LNCAP (cell line): ENCODE measurements at regions not wholly inside any gene's neighbourhood (a gene's known extent, or its start where the extent isn't known, plus 50 kb on each side); places are given as distances from the start of the nearest gene placed in this dataset.

Experiments
- TF ChIP-seq, protein P1 (sequence below): fragments of 450-650 bp; IDR thresholded peaks from 2 replicates; pipeline ENCODE4 v1.5.1; 2017; ENCODE audit warnings: mild to moderate bottlenecking

DNA sequence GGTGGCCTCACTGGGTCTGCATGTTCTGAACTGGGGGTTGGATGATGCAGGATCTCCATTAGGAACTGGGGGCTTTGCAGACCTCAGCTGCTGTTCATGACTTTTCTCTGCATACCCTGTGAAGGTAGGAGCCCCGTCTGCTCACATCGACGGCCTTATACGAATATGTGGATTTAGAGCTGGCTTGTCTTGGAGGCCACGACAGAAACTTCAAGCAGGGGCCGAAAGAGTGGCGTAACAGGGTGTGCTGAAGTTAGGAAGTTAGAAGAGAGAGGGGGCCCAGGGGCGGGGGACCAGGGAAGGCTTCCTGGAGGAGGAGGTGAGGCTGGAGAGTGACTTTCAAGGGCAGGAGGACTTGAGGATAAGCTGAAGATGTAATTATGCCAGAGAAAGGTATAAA lies 144.9 kb downstream of the TSN start:
- TF ChIP-seq, protein P1, sequence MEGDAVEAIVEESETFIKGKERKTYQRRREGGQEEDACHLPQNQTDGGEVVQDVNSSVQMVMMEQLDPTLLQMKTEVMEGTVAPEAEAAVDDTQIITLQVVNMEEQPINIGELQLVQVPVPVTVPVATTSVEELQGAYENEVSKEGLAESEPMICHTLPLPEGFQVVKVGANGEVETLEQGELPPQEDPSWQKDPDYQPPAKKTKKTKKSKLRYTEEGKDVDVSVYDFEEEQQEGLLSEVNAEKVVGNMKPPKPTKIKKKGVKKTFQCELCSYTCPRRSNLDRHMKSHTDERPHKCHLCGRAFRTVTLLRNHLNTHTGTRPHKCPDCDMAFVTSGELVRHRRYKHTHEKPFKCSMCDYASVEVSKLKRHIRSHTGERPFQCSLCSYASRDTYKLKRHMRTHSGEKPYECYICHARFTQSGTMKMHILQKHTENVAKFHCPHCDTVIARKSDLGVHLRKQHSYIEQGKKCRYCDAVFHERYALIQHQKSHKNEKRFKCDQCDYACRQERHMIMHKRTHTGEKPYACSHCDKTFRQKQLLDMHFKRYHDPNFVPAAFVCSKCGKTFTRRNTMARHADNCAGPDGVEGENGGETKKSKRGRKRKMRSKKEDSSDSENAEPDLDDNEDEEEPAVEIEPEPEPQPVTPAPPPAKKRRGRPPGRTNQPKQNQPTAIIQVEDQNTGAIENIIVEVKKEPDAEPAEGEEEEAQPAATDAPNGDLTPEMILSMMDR: no peak

DNA sequence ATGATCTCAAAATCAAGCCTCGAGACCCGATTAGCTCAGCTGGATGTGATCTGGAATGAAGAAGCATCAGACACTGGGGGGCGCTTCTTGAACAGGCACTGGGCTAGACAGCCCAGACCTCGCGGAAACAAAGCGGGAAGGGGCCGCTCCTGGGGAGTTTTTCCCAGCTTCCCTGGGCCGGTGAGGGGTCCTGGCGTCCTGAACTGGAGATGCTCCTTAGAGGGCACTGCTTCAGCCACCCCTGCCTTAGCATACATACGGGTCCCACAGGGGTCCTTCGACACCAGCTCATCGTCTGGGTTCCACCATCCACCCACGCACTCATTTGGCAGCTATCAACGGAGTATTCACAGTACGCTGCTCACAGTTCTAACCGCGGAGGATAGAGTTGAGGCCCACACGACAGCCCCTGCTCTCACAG lies 146.7 kb downstream of the TSN start:
- TF ChIP-seq, protein P1: no peak

DNA sequence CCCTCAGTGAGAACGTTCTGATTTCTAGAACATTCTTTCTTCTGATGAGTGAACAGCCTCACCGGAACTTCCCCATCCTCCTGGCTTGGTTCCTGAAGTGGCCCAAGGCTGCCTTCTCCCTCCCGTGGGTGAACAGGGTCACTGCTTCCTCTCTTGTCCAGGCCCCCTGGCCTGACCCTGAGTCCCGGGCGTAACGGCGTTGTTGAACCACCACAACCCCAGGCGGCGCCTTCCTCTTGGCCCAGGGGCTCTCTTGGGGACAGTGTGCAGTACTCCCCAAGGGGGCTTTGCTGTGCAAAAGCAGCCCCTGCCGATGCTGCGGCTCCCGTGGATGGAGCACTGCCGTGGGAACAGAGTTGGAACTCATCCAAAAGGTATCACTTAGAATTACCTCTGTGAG lies 147.2 kb downstream of the TSN start:
- TF ChIP-seq, protein P1: no peak

DNA sequence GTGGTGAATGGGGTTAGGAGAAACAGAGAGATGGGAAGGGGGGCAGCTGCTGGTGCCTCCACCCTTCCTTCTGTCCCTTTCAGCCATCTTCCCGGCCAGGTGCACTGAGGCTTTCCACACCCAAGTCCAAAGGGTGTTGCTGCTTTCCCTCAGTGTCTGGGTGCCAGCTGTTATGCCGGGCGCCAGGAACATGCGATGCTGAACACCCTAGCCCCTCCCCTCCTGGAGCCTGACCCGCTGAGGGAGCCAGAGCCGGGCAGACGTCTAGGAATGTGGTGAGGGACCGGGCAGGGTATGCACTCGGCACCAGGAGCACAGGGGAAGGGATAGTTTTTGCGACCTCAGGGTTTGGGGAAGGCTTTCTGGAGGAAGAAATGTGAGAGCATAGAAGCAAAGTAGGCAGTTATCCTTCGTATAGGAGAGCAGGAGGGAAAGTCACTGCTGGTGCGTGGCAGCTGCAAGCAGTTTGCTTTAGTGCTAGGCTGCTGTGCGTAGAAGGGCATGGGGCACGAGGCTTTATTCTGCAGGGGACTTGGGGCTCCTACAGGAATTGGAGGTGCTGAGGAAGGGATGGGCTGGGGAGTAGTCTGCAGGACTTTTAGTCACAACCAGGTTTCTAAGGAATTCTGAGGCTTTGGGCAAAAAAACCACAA lies 147.7 kb downstream of the TSN start:
- TF ChIP-seq, protein P1: no peak

DNA sequence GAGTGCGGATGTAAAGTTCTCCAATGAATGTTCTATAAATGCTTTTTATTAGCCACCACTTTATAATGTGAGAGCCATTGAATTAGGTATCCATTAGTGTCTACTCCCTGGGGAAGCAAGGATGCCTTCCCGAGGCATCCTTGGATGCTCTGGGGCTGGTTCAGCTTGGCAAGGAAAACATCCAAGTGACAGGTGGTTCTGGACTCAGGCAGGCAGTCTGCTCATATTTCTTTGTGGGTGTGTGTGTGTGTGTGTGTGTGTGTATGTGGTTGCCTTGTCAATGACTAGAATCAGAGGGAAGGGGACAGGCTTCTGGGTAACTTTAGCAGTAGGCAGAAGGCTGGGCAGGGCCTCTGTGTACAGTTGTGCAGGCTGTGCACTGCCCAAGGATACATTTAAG lies 149.2 kb downstream of the TSN start:
- TF ChIP-seq, protein P1: no peak

DNA sequence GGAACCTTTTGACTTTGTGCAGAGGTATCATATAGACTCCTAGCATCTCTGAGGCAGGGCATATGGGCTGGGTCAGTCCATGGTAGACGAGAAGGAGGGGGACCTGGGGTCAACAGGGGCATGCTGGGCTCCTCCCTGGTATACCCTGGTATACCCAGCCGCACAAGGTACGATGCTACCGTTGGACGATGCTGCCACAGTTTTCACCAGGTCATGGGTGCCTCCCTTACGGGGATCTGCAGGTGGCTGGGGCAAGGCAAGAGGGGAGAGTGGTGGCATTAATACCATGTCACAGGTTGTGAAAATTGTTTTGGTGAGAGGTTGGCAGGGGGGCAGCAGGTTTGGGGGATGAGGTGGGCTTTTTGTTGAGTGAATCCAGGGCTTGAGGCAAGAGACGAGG lies 149.8 kb downstream of the TSN start:
- TF ChIP-seq, protein P1: no peak

DNA sequence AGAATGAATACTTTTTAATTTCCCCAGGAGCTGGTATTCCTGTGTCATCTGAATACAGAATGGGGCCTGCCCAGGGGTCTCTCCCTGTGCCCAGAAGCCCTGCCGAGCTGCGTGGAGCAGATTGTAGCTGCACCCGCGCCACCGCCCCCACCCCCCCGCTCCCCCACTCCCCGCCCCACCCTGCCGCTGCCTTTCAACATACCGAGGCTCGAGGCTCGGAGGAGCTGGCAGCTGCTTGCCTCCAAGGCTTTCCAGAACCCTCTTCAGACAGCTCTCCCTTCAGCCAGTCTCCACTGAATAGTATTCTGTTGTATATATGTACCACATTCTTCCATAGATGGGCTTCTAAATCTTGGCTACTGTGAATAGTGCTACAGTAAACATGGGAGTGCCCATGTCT lies 150.7 kb downstream of the TSN start:
- TF ChIP-seq, protein P1: no peak

DNA sequence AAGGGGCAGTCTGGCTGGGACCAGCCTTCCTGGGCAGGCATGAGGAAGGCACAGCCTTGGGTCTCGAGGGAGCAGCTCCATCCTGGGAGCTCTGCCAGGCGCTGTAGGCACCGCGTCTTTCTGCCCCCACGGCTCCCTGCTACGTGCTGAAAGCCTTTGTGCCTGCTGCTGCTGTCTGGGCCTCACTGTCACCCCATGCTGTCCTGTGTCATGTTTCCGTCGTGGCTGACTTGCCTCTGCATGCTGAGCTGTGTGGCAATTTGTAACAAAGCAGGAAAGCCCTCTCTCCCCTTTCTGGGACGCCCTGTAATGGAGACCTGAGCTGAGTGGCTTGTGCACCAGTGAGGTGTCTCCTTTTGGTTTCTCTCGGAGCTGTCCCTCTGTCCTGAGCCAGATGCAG lies 152.5 kb downstream of the TSN start:
- TF ChIP-seq, protein P1: no peak
